ENCODE measurements at regions not wholly inside any gene's neighbourhood (a gene's known extent, or its start where the extent isn't known, plus 50 kb on each side); places are given as distances from the start of the nearest gene placed in this dataset.
"Not testable (repeated sequence)": the region's sequence is repeated elsewhere in the genome, so short reads cannot be mapped to it uniquely, and the experiment has no call there.

- DNase-seq: no peak
These were observed 648.3 kb downstream of the EPM2A start for GRCh38 chr6:145087034-145087433.

DNA sequence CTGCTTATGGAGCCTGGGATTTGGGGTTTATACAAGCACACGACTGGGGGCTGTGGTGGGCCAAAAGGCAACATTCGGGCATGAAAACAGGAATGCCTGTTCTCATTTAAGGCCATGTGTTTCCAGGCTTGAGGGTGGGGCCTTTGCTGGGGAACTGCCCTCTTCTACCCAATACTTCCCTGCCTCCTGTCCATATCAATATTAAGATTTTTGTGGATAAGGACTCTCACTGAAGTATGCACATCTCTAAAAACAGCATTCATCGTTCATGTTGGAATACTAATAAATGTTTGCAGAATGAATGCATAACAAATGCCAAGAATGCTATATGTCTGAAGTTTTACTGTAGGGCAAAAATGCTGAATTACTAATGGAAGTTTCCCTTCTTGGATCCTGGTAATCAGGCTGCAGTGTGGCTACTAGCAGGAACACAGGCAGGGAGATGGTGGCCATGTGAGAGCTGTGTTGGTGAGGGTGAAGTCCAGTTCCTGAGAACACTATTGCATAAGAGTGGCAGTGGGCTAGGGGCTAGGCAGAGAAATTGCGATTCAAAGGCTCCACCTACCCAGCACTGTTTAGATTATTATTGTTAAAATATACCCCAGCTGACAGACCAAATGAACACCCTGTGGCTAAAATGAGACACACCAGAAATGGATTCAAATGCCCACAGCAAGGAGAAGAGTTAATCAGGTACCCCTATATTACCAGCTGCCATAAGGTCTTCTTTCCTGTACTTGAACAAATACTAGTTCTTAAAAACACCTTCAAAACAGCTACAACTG, 644.3 kb downstream of the EPM2A start:
- no peak for DNase-seq

GRCh38 chr6:145091586-145092142, 643.7 kb downstream of the EPM2A start:
- DNase-seq: no peak

DNA sequence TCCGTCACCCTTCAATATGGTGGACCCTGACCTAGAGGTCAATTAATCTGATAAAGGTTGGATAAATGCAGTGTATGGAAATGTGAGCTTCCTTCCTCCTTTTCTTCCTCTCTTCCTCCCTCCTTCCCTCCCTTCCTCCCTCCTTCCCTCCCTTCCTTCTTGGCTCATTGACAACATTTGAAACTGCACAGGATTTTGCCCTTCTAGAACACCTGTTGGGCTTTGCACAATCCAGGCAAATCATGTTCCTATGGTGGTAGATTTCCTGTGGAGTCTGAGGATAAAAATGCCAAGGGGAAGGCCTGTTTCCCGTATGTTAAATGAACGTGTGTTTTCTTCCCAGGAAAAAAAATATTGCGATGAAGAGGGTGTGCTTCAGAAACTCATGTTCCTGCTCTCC, 642.8 kb downstream of the EPM2A start:
- no peak for DNase-seq

DNA sequence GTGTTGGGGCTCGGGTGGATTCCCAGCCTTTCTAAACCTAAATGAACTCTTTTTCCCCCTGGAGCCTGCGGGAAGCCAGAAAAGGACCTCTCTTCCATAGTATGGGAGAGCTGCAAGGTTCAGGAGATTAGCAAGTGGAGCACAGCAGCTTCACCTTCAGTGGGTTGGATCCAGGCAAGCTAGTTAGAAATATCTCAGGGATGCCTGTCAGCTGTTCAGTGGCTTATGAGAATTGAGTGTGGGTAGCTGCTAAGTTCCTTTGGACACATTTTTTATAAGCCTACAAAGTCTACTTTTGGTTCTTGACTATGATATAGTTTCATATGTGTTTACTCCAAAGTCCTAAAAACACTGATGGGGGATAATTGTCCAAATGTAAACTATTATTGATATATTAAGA, 642.1 kb downstream of the EPM2A start:
- DNase-seq: no peak

- no peak for DNase-seq
These were observed 638.5 kb downstream of the EPM2A start for GRCh38 chr6:145096846-145097245.

- DNase-seq: not testable (repeated sequence)
These were observed 637.2 kb downstream of the EPM2A start for GRCh38 chr6:145098127-145098526.

- no peak for DNase-seq
These were observed 635.6 kb downstream of the EPM2A start for GRCh38 chr6:145099713-145100112.

GRCh38 chr6:145110109-145110508, 625.2 kb downstream of the EPM2A start:
- DNase-seq: no peak

DNA sequence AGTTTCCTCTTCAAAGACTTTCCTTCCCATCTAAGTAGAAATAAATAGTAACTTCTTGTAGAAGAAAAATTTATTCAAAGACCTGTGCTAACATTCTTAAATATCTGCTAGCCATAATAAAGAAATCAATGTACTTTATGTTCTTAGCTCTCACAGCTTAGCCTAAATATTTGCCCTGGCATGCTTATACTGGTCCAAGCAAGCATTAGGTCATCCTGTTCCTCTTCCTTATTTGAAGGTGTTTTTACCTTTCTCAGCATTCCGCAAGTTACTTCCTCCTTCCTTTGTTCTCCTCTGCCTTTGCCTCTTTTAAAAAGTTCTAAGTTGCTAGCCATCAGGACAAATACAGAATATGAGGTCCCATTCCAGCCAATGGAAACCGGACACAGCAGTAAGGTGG, 623.9 kb downstream of the EPM2A start:
- not testable (repeated sequence) for DNase-seq

DNA sequence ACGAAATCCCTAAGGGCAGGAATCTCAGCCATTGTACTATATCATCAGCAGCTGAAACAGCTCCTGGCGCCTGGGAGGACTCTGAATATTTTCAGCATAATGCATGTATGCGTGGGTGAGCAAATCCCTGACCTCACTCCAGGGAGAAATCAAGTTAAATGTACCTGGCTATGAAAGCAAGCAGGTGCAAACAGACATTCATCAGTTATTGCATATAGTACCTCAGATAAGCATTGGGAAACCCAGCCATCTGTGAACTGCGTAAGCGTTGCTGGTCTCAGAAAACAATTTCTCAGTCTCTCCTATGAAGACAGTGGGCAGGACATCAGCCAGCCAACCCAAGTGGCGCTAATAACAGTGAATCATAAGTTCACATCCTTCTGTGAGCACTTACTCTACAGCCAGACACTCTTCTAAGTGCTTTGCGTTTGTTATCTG, 622.6 kb downstream of the EPM2A start:
- DNase-seq: no peak

GRCh38 chr6:145115638-145116037, 619.7 kb downstream of the EPM2A start:
- DNase-seq: no peak

DNA sequence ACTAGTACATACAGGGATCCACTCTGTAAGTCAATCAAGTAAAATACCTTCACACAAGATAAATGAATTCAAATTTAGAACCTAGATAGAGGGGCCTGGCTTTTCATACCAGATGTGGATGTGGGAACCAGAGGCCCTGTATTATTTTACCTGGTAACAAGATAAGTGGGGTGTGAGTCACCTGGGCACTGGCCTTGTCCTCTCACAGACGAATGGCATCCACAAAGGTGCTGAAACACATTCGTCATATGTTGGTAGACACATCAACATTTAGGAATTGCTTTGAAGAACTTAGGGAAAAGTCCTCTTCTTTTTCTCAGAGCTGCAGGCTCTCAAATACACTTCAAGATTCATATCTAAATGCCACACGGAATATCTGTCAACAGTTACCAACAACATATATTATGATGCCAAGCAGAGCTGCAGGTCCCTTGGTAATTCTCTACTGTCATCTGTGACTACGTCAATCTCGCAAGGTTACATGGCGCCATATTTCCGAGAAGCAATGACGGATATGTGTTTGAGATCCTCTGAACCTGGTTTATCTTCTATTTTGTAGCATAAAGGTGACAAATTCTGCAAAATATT, 618.6 kb downstream of the EPM2A start:
- no peak for DNase-seq

GRCh38 chr6:145118224-145118623, 617.1 kb downstream of the EPM2A start:
- DNase-seq: no peak

DNA sequence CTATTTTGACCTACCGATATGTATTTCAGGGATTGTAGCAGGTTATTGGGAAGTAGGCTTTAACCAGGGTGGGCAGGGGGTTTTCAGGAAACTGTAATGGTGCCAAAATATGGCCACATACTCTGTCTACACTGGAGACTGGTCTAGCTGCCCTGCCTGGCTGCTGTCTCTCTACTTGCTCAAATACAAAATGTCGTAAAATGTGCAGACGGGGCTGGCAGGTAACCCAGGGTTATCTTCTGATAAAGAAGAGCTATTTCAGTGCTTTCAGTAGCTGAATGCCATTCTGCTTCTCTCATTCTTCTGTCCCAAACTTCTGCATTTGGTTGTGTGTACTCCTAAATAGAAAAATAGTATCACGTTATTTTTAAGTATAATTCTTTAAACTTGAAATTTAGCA, 616.2 kb downstream of the EPM2A start:
- no peak for DNase-seq

DNA sequence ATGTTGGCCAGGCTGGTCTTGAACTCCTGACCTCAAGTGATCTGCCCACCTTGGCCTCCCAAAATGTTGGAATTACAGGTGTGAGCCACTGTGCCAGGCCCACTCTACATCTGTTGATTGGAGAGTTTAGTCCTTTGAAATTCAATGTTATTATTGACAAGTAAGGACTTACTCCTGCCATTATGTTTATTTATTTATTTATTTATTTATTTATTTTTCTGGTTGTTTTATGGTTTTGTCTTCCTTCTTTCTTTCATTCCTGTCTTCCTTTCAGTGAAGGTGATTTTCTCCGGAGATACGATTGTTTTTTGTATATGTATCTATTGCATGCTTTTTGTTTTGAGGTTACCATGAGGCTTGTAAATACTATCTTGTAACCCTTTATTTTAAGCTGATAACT, 602.6 kb downstream of the EPM2A start:
- DNase-seq: no peak

- DNase-seq: no peak
These were observed 599.6 kb downstream of the EPM2A start for GRCh38 chr6:145135702-145136101.

GRCh38 chr6:145137425-145137824, 597.9 kb downstream of the EPM2A start:
- DNase-seq: peak; percentile 12

DNA sequence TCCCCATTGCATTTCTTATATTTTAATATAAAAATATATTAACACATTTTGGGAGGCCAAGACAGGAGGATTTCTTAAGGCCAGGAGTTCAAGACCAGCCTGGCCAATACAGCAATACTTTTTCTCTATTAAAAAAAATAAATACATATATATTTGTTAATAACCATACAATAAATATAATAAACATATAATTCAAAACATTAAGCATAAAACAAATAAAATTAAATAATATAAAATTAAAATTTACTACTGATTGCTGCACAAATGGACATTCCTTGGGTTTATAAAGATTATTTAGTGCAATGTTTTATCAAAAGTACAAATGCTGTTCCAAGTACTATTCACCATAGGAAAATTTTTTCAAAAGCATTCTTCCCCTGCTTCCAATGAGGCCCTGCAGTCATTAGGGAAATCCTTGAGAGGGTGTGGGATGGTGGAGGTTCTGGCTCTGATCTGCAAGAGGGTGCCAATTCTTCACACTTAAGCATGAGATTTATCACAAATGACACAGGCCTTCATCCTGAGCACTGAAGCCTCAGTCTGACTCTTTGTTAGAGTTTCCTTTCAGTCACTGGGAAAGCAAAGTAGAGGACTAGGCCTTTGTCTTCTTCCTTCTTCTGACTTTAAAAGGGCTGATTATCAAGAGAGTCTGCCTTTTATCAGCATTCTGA, 596.7 kb downstream of the EPM2A start:
- no peak for DNase-seq

GRCh38 chr6:145139140-145139850, 596.0 kb downstream of the EPM2A start:
- DNase-seq: peak; percentile 61

DNA sequence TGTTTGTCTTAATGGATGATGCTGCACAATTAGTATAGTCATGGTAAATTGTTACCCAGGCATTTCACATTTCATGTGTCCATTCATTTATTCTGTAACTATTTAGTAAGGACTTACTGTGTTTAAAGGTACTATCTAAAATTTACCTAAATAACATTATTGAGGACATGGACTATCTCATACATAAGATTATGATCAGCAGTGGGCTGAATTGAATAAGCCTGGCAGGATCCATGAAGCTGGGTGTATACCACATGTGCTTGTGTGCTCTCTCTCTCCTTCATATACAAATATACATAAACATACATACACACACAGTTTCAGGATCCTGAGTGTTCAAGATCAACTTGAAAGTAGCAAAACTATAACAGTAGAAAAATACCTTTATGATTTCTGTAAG, 595.4 kb downstream of the EPM2A start:
- DNase-seq: no peak

DNA sequence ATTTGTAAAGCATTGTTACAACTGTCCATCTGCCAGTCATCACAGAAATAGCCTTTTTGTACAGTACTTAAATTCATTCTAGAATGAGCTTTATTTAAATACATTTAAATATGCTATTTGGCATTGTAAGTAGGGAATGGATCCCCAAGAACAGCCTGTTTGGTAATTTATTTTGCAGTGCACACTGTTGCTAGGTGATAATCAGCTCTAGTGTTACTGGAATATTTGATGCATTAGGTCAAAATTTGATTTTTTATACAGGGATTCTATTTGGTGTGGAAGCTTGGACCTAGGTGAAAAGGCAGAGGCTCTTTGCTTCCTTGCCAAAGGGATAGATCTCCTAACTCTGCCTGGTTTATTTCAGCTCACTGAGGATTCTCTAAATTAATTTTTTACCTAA, 593.7 kb downstream of the EPM2A start:
- no peak for DNase-seq

DNA sequence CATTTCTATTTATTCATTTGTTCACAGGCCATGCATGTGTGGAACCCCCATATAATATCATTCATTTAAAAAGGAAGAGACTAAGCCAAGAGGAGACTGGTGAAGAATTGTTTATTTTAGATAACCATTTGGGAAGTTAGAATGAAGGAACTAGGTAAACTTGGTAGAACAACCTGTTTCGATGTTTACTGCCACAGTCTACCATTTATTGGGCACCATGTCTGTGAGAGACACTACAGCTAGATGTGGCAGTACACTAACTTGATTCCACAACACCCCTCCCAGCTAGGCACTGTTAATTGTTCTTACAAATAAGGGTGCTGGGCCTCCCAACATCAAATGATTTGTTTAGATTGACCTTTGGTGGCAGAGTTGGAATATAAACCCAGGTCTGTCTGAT, 592.4 kb downstream of the EPM2A start:
- no peak for DNase-seq

All from inflammatory macrophage treated with lipopolysaccharide for 4 hours (primary cell).